Globus pallidus (tissue), 1 donor: ENCODE measurements at regions not wholly inside any gene's neighbourhood (a gene's known extent, or its start where the extent isn't known, plus 50 kb on each side); places are given as distances from the start of the nearest gene placed in this dataset.
"Not testable (repeated sequence)": the region's sequence is repeated elsewhere in the genome, so short reads cannot be mapped to it uniquely, and the experiment has no call there.

Source experiments
- DNase-seq: peaks from one replicate; pipeline ENCODE4 v3.0.0-alpha.2; 2015; ENCODE audit warnings: low spot score

DNA sequence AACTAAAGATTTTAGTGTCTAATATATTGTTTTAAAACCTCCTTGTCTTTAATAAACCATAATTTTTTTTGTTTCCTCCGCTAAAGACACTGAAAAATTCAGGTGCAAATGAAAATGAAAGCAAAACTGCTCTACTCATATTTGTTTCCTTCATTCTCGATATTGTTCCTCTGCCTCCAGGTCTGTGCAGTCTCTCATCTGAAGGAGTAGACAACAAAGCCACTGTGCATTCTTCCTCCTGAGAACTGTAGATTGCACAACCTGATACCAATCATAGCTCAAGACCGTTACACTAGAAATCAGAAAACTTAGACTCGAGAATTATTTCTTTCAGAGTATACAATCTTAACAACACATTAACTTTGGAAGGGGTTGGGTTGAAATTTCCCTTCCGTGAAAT is 373.1 kb upstream of the CXADR start:
- no peak for DNase-seq

DNA sequence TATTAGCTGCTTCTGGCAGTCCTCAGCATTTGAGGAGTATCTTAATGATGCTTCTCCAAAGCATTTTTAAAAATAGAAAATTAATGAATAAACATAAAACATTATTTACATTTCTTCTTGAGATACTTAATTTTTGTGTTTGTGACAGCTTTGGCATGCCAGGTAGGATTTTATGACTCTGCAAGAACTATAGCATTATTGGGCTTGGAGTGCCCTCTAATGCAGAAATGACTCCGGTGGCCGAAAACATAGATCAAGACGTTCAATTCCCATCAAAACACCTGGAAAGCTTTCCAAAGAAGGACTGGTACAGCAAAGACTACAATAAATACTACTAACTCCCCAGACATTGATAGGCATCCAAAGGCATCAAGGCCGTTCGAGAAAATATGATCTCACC is 366.4 kb upstream of the CXADR start:
- DNase-seq, result no peak

DNA sequence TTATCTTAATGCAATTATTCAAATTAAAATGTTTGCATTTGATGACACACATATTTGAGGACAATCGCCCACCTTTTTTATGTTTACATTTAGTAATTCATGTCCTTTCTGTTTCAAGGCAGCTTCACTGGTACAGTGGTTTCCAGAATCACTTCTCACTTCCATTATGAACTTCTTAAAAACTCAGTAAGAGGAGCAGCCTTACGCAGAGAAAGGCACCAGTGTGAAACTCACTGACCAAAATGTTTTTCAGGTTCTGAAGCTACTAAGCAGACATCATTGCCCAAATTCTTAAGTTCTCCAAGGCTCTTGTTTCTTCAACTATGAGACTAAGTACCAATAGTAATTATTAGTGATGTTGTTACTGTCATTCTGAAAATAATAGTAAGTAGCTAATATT is 353.1 kb upstream of the CXADR start:
- DNase-seq, result no peak

DNA sequence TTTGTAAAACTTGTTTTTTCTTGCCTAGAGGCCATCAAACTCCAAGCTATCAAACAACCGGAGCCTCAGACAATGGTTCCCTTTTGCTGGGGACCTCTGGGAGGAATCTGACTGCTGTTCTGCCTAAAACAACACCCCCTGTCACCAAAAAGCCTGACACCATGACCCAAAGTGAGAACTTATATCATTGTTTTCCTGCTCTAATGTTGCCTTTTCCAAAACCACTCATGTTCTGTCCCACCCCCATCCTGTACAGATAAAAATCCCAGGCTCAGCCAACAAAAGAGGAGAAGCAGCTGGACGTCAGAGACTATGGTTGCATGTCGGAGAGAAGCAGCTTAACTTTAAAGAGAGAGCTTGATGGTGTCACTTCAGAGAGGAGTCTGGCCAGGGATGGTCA is 327.2 kb upstream of the CXADR start:
- DNase-seq, result no peak

DNA sequence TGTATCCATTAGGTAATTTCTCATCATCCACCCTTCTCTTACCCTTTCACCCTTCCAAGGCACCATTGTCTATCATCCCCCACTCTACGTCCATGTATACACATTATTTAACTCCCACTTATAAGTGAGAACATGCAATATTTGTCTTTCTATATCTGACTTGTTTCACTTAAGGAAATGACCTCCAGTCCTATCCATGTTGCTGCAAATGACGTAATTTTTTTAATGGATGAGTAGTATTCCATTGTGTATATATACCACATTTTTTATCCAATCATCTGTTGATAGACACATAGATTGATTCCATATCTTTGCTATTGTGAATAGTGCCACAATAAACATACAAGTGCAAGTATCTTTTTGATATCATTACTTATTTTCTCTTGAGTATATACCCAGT is 322.9 kb upstream of the CXADR start:
- DNase-seq, result no peak

- DNase-seq, result no peak
Measured at GRCh38 chr21:17191346-17191993, 321.4 kb upstream of the CXADR start.

- DNase-seq, result no peak
Measured at GRCh38 chr21:17195351-17195750, 317.5 kb upstream of the CXADR start.

- no peak for DNase-seq
Measured at GRCh38 chr21:17195976-17196375, 316.9 kb upstream of the CXADR start.

DNA sequence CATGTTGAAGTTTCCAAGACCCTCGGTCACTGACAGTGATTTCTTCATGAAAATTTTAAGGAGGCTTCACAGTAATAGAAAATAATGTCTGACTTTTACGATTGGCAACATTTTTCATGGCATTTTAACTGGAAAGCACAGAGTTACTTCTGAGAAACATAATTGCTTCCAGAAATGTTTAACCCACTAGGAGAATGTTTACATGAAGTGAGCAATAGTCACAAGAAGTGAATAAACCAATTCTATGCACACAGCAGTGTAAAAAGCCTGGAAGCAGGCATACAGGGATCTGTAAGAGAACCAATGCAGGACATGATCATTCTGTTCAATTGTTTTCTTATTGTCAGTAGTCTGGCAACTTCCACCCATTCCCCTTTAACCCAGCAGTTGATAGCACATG is 316.2 kb upstream of the CXADR start:
- no peak for DNase-seq

DNA sequence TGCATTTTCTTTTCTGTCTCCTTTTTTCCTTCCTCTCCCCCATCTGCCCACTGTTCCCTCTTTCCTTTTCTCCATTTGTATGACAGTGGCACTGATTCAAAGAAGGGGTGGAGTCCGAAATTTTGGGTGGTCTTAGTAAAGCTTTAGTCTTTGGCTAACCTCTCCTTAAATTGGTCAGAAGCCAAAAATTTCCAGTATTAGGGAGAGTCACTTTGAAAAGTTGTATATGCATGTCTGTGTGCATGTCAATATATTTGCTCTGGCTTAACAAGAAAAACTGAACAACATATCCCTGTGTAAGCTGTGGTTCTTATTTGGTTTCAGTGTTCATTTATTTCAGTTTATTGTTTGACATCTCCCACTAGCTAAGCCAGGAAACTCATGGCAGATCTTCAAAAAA is 314.8 kb upstream of the CXADR start:
- DNase-seq, result no peak

GRCh38 chr21:17200250-17200649 is 312.6 kb upstream of the CXADR start:
- no peak for DNase-seq

DNA sequence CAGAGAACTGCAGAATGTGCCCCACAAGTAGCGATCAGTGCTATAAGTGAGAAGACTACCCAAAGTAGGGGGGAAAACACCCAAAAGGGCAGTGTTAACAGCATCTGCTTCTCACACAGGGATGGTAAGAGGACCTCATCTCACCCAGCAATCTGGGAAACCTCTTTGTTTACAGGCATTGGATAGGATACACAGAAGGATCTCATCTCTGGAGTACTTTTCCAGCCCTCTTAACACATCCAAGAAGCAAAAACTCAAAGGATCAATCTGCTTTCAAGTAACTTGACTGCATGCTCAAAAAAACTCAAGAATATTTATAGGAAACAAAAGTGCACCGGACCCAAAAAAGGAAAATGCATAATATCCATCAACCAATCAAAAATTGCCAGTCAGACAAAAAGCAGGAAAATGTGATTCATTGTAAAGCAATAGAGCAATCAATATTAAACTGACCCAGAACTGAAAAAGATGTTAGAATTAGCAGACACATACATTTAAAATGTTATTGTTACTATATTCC is 311.0 kb upstream of the CXADR start:
- no peak for DNase-seq

GRCh38 chr21:17214801-17215200 is 298.0 kb upstream of the CXADR start:
- DNase-seq, result no peak

GRCh38 chr21:17219050-17219449 is 293.8 kb upstream of the CXADR start:
- DNase-seq, result not testable (repeated sequence)

GRCh38 chr21:17231124-17231523 is 281.7 kb upstream of the CXADR start:
- DNase-seq, result no peak

DNA sequence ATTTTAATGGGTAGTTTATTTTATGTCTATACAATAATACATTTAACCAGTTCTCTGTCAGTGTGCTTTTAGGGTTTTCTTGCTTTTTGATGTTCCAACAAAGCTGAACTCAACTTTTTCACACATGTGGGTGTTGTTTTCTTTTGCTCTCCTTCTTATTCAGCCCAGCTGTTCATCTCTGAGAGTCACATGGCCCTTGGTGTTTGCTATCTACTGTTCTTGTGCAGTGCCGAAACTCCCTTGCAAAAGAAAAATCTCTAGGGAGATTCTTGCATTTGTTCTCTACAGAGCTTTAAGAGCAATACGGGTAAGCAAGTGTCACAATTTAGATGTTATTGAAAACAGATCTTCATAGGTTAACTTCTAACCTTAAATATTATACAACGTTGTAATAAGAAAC is 281.1 kb upstream of the CXADR start:
- no peak for DNase-seq

GRCh38 chr21:17238468-17238867 is 274.4 kb upstream of the CXADR start:
- DNase-seq, result no peak

- DNase-seq, result no peak
Measured at GRCh38 chr21:17250778-17251241, 262.0 kb upstream of the CXADR start.

- DNase-seq, result no peak
Measured at GRCh38 chr21:17257784-17258183, 255.1 kb upstream of the CXADR start.

- DNase-seq, result no peak
Measured at GRCh38 chr21:17264182-17264581, 248.7 kb upstream of the CXADR start.

DNA sequence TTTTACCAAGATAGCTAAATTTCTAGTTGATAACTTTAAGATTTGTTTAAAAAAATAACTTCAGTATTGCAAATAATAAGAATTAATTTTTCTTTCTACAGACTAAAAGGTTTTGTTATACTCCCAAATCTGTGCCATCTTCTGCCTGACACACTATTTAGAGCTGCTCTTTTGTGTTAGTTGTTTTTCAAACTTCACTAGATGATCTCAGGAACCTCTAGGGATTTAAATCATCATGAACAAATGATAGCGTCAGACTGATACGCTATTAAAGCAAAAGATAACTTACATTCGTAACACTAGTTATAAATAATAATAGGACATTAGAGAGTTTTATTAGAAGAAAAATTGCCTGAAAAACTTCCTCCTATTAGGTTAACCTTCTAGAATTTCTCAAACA is 243.1 kb upstream of the CXADR start:
- DNase-seq, result no peak

DNA sequence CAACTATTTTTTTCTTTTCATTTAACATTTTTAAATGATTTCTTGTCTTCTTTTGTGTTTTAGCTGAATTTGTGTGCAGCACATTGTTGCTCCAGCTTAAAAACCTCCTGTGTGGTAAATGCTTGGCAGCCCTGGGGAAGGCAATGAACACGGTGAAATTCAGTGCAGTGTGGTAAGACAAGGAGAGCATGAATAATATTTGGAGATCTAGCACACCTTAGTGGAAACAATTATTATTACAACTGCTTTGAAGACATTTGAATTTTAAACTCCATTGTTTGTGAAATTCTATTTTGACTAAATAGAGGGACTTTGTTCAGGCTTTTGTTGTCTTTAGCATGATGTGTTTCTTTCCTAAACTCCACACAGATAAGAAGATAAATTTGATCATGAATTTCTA is 242.6 kb upstream of the CXADR start:
- peak; percentile 63 for DNase-seq

DNA sequence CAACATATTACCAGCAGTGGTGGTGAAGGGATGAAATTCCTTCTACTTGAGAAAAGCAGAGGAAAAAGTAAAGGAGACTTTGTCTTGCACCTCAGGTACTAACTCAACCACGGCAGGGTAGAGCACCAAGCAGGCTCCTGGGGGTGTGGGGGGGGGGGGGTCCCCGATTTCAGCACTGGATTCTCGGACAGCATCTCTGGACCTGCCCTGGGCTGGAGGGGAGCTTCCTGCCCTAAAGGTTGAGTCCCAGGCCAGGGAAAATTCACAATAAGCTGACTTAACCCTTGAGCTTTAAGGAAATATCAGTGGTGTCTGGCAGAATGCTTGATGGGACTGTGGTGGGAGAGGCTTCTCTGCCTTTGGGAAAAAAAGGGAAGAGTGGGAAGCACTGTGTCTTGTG is 233.2 kb upstream of the CXADR start:
- no peak for DNase-seq

DNA sequence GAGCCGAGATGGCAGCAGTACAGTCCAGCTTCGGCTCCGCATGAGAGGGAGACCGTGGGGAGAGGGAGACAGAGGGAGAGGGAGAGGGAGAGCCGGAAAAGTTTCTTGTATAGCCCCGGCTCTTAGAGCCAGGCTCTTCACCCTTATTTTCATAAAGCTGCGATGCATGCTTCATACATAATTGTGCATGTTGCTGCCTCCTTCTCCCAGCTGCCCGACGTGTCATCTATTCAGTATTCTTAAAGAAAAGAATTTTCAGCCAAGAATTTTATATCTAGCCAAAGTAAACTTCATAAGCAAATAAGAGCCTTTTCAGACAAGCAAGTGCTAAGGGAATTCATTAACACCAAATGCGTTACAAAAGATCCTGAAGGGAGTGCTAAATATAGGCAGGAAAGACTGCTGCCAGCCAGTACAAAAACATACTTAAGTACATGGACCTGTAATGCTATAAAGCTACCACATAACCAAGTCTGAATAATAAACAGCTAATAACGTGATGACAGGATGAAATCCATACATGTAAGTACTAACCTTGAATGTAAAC is 219.8 kb upstream of the CXADR start:
- DNase-seq, result not testable (repeated sequence)
